HepG2 (cell line): ENCODE measurements at regions not wholly inside any gene's neighbourhood (a gene's known extent, or its start where the extent isn't known, plus 50 kb on each side); places are given as distances from the start of the nearest gene placed in this dataset.

Experiments
- NAIF1 ChIP-seq: sonication (generic); formaldehyde crosslinking; IDR thresholded peaks from 2 replicates; pipeline ENCODE4 v1.5.0; 2020; ENCODE audit warnings: mild to moderate bottlenecking, missing genetic modification reagents, borderline replicate concordance
- NR2F1 ChIP-seq, 2 experiments: fragments of 450-650 bp in 1 of 2; formaldehyde crosslinking in 1 of 2; IDR thresholded peaks; 2 replicates each; pipeline versions ENCODE4 v1.5.0 to v1.6.1; 2016 to 2020; ENCODE audit warnings: mild to moderate bottlenecking in 1 of 2, missing compliant biosample characterization in 1 of 2, missing genetic modification reagents in 1 of 2, moderate library complexity in 1 of 2
- ZBTB40 ChIP-seq, 2 experiments: fragments of 450-650 bp in 1 of 2; sonication (generic) in 1 of 2; formaldehyde crosslinking in 1 of 2; IDR thresholded peaks; 2 replicates each; pipeline versions ENCODE4 v1.6.1 to v1.8.0; 2016 to 2022; ENCODE audit warnings: antibody characterized with exemption in 1 of 2, mild to moderate bottlenecking in 1 of 2, missing genetic modification reagents in 1 of 2
- ZNF207 ChIP-seq: fragments of 450-650 bp; IDR thresholded peaks from 2 replicates; pipeline ENCODE4 v1.6.1; 2016; ENCODE audit warnings: antibody characterized with exemption, borderline replicate concordance

- TF ChIP-seq ZBTB40 (IDR thresholded peaks at IDR 0.05): no peak
- no peak for TF ChIP-seq ZBTB40 (CRISPR knock-in tag; IDR thresholded peaks at IDR 0.05)
- TF ChIP-seq ZNF207: no peak
- no peak for TF ChIP-seq NAIF1
- no peak for TF ChIP-seq NR2F1 (CRISPR knock-in tag; IDR thresholded peaks at IDR 0.05)
These were observed 55.5 kb upstream of the RNF152 start (continued) for GRCh38 chr18:61948281-61948741.
